Central memory CD8-positive, alpha-beta T cell (primary cell): ENCODE measurements at regions not wholly inside any gene's neighbourhood (a gene's known extent, or its start where the extent isn't known, plus 50 kb on each side); places are given as distances from the start of the nearest gene placed in this dataset.
"Not testable (repeated sequence)": the region's sequence is repeated elsewhere in the genome, so short reads cannot be mapped to it uniquely, and the experiment has no call there.

Experiments used
- ATAC-seq: fragments of 150-1000 bp; cut with Tn5 transposase; replicated peaks from 2 replicates; pipeline ENCODE4 v1.10.0; 2022; ENCODE audit warnings: mild to moderate bottlenecking, moderate FRiP score, moderate number of reproducible peaks; ENCODE audit not compliant: poor library complexity, severe bottlenecking; ENCODE audit errors: extremely low read depth
- DNase-seq, 2 donors: peaks; one replicate each; pipeline ENCODE4 v3.0.0; 2021; ENCODE audit warnings: low spot score in 2 of 2
- H3K27ac Mint-ChIP-seq: one replicate; pipeline ENCODE4 v1.8.0; 2022; ENCODE audit warnings: low read depth, mild to moderate bottlenecking, moderate library complexity, mixed read lengths
- H3K27me3 Mint-ChIP-seq: one replicate; pipeline ENCODE4 v1.8.0; 2022; ENCODE audit warnings: mixed read lengths
- H3K36me3 Mint-ChIP-seq: one replicate; pipeline ENCODE4 v1.8.0; 2022; ENCODE audit warnings: mild to moderate bottlenecking, moderate library complexity, mixed read lengths; ENCODE audit not compliant: insufficient read depth
- H3K4me1 Mint-ChIP-seq: one replicate; pipeline ENCODE4 v1.8.0; 2022; ENCODE audit warnings: mixed read lengths
- H3K4me3 Mint-ChIP-seq: one replicate; pipeline ENCODE4 v1.8.0; 2022; ENCODE audit warnings: mild to moderate bottlenecking, moderate library complexity, mixed read lengths
- H3K9me3 Mint-ChIP-seq: one replicate; pipeline ENCODE4 v1.8.0; 2022; ENCODE audit warnings: mixed read lengths

- H3K4me1 Mint-ChIP-seq: peaks cover 5% of the 10 kb centered on the region
- DNase-seq (peak in 1 of 2 donors; percentile 3), ATAC-seq (no peak)
- H3K27ac Mint-ChIP-seq: no peak overlapping the region
- no peaks in the 10 kb centered on the region for H3K36me3 Mint-ChIP-seq
- no peaks in the 10 kb centered on the region for H3K9me3 Mint-ChIP-seq
- no peak overlapping the region for H3K4me3 Mint-ChIP-seq
- H3K27me3 Mint-ChIP-seq: peaks cover 18% of the 10 kb centered on the region
Measured at GRCh38 chr15:70379134-70379533, 281.4 kb upstream of the TLE3 start.

GRCh38 chr15:70378126-70379031 is 280.7 kb upstream of the TLE3 start:
- Mint-ChIP-seq H3K36me3 (no peaks in the 10 kb centered on the region), H3K4me1 (peaks cover 5% of the 10 kb centered on the region), H3K27ac (no peak overlapping the region), H3K4me3 (no peak overlapping the region), H3K9me3 (no peaks in the 10 kb centered on the region), H3K27me3 (peaks cover 18% of the 10 kb centered on the region)
- no peak for ATAC-seq
- peak in 1 of 2 donors; percentile 10 for DNase-seq

- no peaks in the 10 kb centered on the region for H3K36me3 Mint-ChIP-seq
- peaks cover 18% of the 10 kb centered on the region for H3K27me3 Mint-ChIP-seq
- peaks cover 5% of the 10 kb centered on the region for H3K4me1 Mint-ChIP-seq
- H3K27ac Mint-ChIP-seq: no peak overlapping the region
- peak in 1 of 2 donors; percentile 2 for DNase-seq
- ATAC-seq: no peak
- no peak overlapping the region for H3K4me3 Mint-ChIP-seq
- H3K9me3 Mint-ChIP-seq: no peaks in the 10 kb centered on the region
Measured at GRCh38 chr15:70376929-70377691, 279.4 kb upstream of the TLE3 start.

- Mint-ChIP-seq H3K27me3 (peaks cover 18% of the 10 kb centered on the region), H3K36me3 (no peaks in the 10 kb centered on the region), H3K4me3 (no peak overlapping the region), H3K9me3 (no peaks in the 10 kb centered on the region), H3K27ac (no peak overlapping the region), H3K4me1 (peaks cover 5% of the 10 kb centered on the region)
- ATAC-seq: no peak
- DNase-seq: peak; percentile 4
Measured at GRCh38 chr15:70376031-70376928, 278.6 kb upstream of the TLE3 start.

- H3K9me3 Mint-ChIP-seq: no peaks in the 10 kb centered on the region
- H3K36me3 Mint-ChIP-seq: no peaks in the 10 kb centered on the region
- peaks cover 5% of the 10 kb centered on the region for H3K4me1 Mint-ChIP-seq
- peaks cover 18% of the 10 kb centered on the region for H3K27me3 Mint-ChIP-seq
- no peak for ATAC-seq
- peak; percentile 2 to 5 for DNase-seq
- H3K4me3 Mint-ChIP-seq: no peak overlapping the region
- no peak overlapping the region for H3K27ac Mint-ChIP-seq
Measured at GRCh38 chr15:70375586-70375985, 277.9 kb upstream of the TLE3 start.

- H3K4me3 Mint-ChIP-seq: no peak overlapping the region
- no peak for ATAC-seq
- no peak for DNase-seq
- H3K4me1 Mint-ChIP-seq: peaks cover 5% of the 10 kb centered on the region
- no peaks in the 10 kb centered on the region for H3K36me3 Mint-ChIP-seq
- peaks cover 18% of the 10 kb centered on the region for H3K27me3 Mint-ChIP-seq
- no peak overlapping the region for H3K27ac Mint-ChIP-seq
- H3K9me3 Mint-ChIP-seq: no peaks in the 10 kb centered on the region
Measured at GRCh38 chr15:70375006-70375431, 277.3 kb upstream of the TLE3 start.

- no peaks in the 10 kb centered on the region for H3K9me3 Mint-ChIP-seq
- DNase-seq: peak; percentile 4 to 8
- no peak for ATAC-seq
- no peak overlapping the region for H3K4me3 Mint-ChIP-seq
- no peak overlapping the region for H3K27ac Mint-ChIP-seq
- H3K4me1 Mint-ChIP-seq: peaks cover 5% of the 10 kb centered on the region
- H3K36me3 Mint-ChIP-seq: no peaks in the 10 kb centered on the region
- peaks cover 18% of the 10 kb centered on the region for H3K27me3 Mint-ChIP-seq
Measured at GRCh38 chr15:70374096-70374495, 276.4 kb upstream of the TLE3 start.

DNA sequence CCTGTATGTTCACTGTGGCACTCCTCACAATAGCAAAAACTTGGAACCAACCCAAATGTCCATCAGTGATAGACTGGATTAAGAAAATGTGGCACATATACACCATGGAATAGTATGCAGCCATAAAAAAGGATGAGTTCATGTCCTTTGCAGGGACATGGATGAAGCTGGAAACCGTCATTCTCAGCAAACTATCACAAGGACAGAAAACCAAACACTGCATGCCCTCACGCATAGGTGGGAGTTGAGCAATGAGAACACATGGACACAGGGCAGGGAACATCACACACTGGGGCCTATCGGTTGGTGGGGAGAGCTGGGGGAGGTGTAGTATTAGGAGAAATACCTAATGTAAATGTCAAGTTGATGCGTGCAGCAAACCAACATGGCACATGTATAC is 275.7 kb upstream of the TLE3 start:
- ATAC-seq, H3K36me3 Mint-ChIP-seq, H3K27ac Mint-ChIP-seq, H3K4me1 Mint-ChIP-seq, H3K4me3 Mint-ChIP-seq, H3K9me3 Mint-ChIP-seq: not testable (repeated sequence)
- DNase-seq: peak in 1 of 2 donors; percentile 3
- H3K27me3 Mint-ChIP-seq: peaks cover 18% of the 10 kb centered on the region

DNA sequence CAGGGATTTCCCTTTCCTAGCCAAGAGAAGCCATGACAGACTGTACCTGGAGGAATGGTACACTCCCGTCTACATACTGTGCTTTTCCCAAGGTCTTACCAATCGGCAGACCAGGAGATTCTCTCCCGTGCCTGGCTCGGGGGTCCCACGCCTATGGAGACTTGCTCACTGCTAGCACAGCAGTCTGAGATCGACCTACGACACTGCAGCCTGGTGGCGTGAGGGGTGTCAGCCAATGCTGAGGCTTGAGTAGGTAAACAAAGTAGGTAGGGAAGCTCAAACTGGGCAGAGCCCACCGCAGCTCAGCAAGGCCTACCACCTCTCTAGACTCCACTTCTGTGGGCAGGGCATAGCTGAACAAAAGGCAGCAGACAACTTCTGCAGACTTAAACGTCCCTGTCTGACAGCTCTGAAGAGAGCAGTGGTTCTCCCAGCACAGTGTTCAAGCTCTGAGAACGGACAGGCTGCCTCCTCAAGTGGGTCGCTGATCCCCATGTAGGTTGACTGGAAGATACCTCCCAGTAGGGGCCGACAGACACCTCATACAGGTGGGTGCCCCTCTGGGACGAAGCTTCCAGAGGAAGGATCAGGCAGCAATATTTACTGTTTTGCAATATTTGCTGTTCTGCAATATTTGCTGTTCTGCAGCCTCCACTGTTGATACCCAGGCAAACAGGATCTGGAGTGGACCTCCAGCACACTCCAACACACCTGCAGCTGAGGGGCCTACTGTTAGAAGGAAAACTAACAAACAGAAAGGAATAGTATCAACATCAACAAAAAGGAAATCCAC is 270.4 kb upstream of the TLE3 start:
- H3K9me3 Mint-ChIP-seq, H3K4me1 Mint-ChIP-seq, H3K36me3 Mint-ChIP-seq, H3K27ac Mint-ChIP-seq, H3K4me3 Mint-ChIP-seq, ATAC-seq: not testable (repeated sequence)
- peaks cover 17% of the 10 kb centered on the region for H3K27me3 Mint-ChIP-seq
- DNase-seq: peak in 1 of 2 donors; percentile 4

- H3K27ac Mint-ChIP-seq, H3K9me3 Mint-ChIP-seq, H3K4me3 Mint-ChIP-seq: not testable (repeated sequence)
Measured at GRCh38 chr15:70364023-70364422, 266.3 kb upstream of the TLE3 start.

DNA sequence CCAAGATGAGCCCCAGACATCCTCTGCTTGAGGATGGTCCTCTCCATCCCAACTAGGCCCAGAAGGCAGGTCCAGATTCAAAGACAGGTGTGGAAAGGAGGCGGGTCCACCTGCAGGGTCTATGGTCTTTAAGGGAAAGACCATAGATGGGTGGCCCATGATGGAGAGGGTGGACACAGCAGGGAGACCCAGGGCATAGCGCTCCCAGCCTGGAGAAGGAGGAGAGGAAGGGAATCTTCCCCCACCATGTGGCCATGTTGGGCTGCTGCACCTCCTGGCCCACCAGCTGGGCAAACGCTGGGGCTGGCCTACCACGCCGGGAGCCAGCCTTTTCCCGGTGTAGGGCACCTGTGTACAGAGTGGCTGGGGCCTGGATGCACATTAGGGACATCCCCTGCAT is 265.2 kb upstream of the TLE3 start:
- no peak overlapping the region for H3K27ac Mint-ChIP-seq
- H3K4me3 Mint-ChIP-seq: no peak overlapping the region
- no peaks in the 10 kb centered on the region for H3K36me3 Mint-ChIP-seq
- DNase-seq (no peak), ATAC-seq (no peak)
- H3K4me1 Mint-ChIP-seq: no peaks in the 10 kb centered on the region
- H3K9me3 Mint-ChIP-seq: no peaks in the 10 kb centered on the region
- H3K27me3 Mint-ChIP-seq: peaks cover 38% of the 10 kb centered on the region

More at GRCh38 chr15:70364023-70364422, 266.3 kb upstream of the TLE3 start:
- H3K4me1 Mint-ChIP-seq, DNase-seq, H3K36me3 Mint-ChIP-seq, ATAC-seq: not testable (repeated sequence)
- peaks cover 28% of the 10 kb centered on the region for H3K27me3 Mint-ChIP-seq
